Small intestine (tissue), 7 donors: ENCODE measurements at regions not wholly inside any gene's neighbourhood (a gene's known extent, or its start where the extent isn't known, plus 50 kb on each side); places are given as distances from the start of the nearest gene placed in this dataset.
"Not testable (repeated sequence)": the region's sequence is repeated elsewhere in the genome, so short reads cannot be mapped to it uniquely, and the experiment has no call there.

ENCODE experiments used
- DNase-seq, 2 donors: peaks; one replicate each; pipeline versions ENCODE4 v3.0.0 to v3.0.0-alpha.2; 2013
- FAIRE-seq: peaks from 2 replicates; lab custom pipeline; 2012; peaks lifted over from hg19 to GRCh38; lab: Jason Lieb, UNC
- H3K27ac ChIP-seq, 3 donors: one replicate each; pipeline ENCODE4 v1.5.1; 2013; ENCODE audit warnings: low read length in 2 of 3, mild to moderate bottlenecking in 2 of 3, control low read depth in 1 of 3, inconsistent platforms in 1 of 3, low read depth in 1 of 3, moderate library complexity in 1 of 3
- H3K27me3 ChIP-seq, 3 donors: one replicate each; pipeline ENCODE4 v1.6.1; 2013; ENCODE audit warnings: low read length in 3 of 3, inconsistent platforms in 1 of 3; ENCODE audit not compliant: control insufficient read depth in 3 of 3, insufficient read depth in 3 of 3
- H3K36me3 ChIP-seq, 3 donors: one replicate each; pipeline ENCODE4 v1.6.1; 2013; ENCODE audit warnings: low read length in 3 of 3, inconsistent platforms in 1 of 3, low read depth in 1 of 3, mild to moderate bottlenecking in 1 of 3, moderate library complexity in 1 of 3; ENCODE audit not compliant: control insufficient read depth in 3 of 3, insufficient read depth in 2 of 3
- H3K4me1 ChIP-seq, 3 donors: one replicate each; pipeline ENCODE4 v1.6.1; 2013; ENCODE audit warnings: low read length in 2 of 3, inconsistent platforms in 1 of 3, low read depth in 1 of 3, mild to moderate bottlenecking in 1 of 3, moderate library complexity in 1 of 3; ENCODE audit not compliant: control insufficient read depth in 3 of 3, insufficient read depth in 2 of 3
- H3K4me3 ChIP-seq, 3 donors: one replicate each; pipeline ENCODE4 v1.5.1; 2013; ENCODE audit warnings: low read length in 3 of 3, control low read depth in 1 of 3, inconsistent platforms in 1 of 3, low read depth in 1 of 3, mild to moderate bottlenecking in 1 of 3, moderate library complexity in 1 of 3
- H3K9me3 ChIP-seq, 2 donors: one replicate each; pipeline ENCODE4 v1.6.1; 2013; ENCODE audit warnings: low read depth in 1 of 2, low read length in 1 of 2; ENCODE audit not compliant: control insufficient read depth in 2 of 2, insufficient read depth in 1 of 2
- WGBS, 3 donors: extraction: QIAGEN DNeasy Blood & Tissue Kit; methylation state at CpG; one replicate each; pipeline ENCODE4 v1.1.7; 2013; 5-methylcytosine and 5-hydroxymethylcytosine counted together
- donor health status: healthy with polysubstance abuse.
- donor health status: control.
- donor health status: control.
- donor health status: Bipolar disorder and iron deficiency.
- donor health status: healthy.

DNA sequence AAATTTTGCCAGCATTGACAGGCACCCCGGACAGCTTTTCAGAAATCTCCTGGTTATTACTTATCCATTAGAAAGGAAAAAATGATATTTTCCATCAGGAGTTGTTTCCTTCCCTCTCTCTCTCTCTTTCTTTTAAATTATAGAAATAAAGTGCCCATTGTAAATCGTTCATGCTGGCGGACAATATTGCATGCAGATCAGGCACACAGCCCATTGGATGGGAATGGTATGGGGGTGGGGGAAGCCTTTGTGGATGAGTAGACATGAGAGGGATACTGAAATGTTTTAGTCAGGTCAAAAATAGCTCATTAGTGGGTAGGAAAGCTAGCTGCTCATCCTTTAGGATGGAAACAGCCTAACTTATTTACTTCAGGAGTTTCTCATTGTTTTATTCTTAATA is 764.9 kb upstream of the MMS22L start:
- DNase-seq (no peak), FAIRE-seq (no peak)
- no peaks in the 10 kb centered on the region for H3K4me1 ChIP-seq
- H3K9me3 ChIP-seq, result no peaks in the 10 kb centered on the region
- no peak overlapping the region for H3K27ac ChIP-seq
- no peak overlapping the region for H3K4me3 ChIP-seq
- H3K27me3 ChIP-seq, result no peaks in the 10 kb centered on the region
- 81 to 89% (median 84%) methylated on average over 3 of the region's 3 CpGs for WGBS, 3 donors
- no peaks in the 10 kb centered on the region for H3K36me3 ChIP-seq

DNA sequence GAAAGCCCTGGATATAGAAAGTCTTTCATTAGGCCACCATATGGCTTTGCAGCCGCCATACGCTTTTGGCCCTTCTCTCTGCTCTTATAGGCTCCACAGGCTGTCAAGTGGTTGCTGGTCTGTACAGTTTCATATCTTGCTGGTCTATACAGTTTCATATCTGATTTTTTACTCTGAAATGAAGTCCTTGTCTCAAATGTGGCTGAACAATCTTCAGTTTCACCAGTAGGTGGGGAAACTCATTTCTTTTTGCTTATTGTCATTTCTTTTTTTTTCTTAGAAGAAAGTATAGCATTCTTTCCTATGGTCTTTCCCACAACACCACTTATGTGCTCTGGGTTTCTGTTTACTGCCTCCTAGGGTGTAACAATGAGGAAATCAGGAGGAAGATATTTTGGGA is 771.4 kb upstream of the MMS22L start:
- 77 to 86% (median 82%) methylated on average over 2 of the region's 2 CpGs for WGBS, 3 donors
- H3K36me3 ChIP-seq, result no peaks in the 10 kb centered on the region
- no peak for FAIRE-seq
- no peaks in the 10 kb centered on the region for H3K9me3 ChIP-seq
- DNase-seq, result no peak
- H3K4me3 ChIP-seq, result no peak overlapping the region
- no peaks in the 10 kb centered on the region for H3K27me3 ChIP-seq
- H3K4me1 ChIP-seq, result no peaks in the 10 kb centered on the region
- H3K27ac ChIP-seq, result no peak overlapping the region

DNA sequence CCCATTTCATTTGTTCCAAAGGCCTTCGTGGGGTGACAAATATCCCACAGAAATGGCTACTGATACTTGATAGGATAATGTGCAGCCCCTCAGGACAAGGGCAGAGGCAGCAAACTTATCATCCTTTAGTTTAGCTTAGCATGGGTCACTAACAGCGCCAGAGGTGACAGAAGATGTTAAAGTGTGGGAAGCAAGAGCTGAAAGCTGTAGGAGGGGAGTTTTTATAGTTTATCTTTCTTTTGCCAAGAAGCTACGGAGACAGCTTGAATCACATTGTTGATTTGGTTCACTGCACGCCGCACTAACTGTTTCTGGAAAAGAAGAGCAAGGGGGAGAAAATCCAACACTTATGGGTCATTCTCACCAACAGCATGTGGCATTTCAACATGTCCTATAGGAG is 773.9 kb upstream of the MMS22L start:
- FAIRE-seq (no peak), DNase-seq (no peak)
- Histone ChIP-seq H3K27ac (no peak overlapping the region), H3K36me3 (no peaks in the 10 kb centered on the region), H3K9me3 (no peaks in the 10 kb centered on the region), H3K4me3 (no peak overlapping the region), H3K27me3 (no peaks in the 10 kb centered on the region), H3K4me1 (no peaks in the 10 kb centered on the region)
- WGBS, 3 donors, result 45 to 76% (median 73%) methylated on average over 5 of the region's 5 CpGs

DNA sequence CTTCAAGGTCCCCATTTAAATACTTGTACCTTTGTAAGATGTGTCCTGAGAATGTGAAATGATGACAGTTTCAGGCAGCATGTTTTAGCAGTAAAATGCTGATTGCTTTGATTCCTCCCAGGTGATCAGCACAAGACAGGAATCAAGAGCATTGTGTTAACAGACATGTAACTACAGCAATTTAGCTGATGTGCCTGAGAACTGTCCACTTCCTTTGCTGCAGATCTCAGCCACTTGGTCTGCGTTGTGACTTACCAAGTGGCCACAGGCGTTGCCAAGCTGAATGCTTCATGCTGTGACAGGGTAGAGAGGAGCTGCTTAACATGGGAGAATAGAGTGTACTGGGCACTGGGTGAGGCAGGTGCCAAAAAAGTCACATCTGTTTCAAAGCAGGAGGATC is 767.0 kb upstream of the POU3F2 start:
- 51 to 64% (median 55%) methylated on average over 2 of the region's 2 CpGs for WGBS, 3 donors
- DNase-seq, result no peak
- Histone ChIP-seq H3K27ac (no peak overlapping the region), H3K4me1 (no peaks in the 10 kb centered on the region), H3K27me3 (no peaks in the 10 kb centered on the region), H3K36me3 (no peaks in the 10 kb centered on the region), H3K4me3 (no peak overlapping the region), H3K9me3 (no peaks in the 10 kb centered on the region)
- no peak for FAIRE-seq

DNA sequence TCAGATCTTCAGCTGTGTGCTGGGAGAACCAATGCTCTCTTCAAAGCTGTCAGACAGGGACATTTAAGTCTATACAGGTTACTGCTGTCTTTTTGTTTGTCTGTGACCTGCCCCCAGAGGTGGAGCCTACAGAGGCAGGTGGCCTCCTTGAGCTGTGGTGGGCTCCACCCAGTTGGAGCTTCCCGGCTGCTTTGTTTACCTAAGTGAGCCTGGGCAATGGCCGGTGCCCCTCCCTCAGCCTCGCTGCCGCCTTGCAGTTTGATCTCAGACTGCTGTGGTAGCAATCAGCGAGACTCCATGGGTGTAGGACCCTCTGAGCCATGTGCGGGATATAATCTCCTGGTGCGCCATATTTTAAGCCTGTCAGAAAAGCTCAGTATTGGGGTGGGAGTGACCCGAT is 745.8 kb upstream of the POU3F2 start:
- H3K36me3 ChIP-seq, H3K27me3 ChIP-seq, H3K4me3 ChIP-seq, H3K9me3 ChIP-seq, DNase-seq, FAIRE-seq, H3K27ac ChIP-seq, H3K4me1 ChIP-seq: not testable (repeated sequence)
- 90 to 93% (median 91%) methylated on average over 8 of the region's 8 CpGs for WGBS, 3 donors

DNA sequence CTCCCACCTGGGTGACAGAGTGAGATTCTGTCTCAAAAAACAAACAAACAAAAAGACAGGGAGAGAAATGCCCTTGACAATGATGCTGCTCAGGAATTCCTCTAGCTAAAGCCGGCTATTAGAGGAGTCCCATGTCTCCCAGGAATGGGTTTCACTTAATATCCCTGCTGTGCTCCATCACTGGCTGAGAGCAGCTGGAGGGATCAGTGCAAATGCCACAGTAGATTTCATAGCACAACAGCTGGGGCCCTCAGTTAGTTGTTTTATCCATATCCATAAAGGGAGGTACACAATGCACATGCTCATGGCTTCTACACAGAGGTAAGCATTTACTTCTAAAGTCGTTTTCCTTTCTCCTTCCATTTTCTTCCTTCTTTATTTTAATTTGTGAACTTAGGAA is 742.0 kb upstream of the POU3F2 start:
- Histone ChIP-seq H3K27ac (no peak overlapping the region), H3K9me3 (no peaks in the 10 kb centered on the region), H3K4me3 (no peak overlapping the region), H3K36me3 (no peaks in the 10 kb centered on the region), H3K27me3 (no peaks in the 10 kb centered on the region), H3K4me1 (no peaks in the 10 kb centered on the region)
- no peak for FAIRE-seq
- 56 to 68% (median 61%) methylated on average over 2 of the region's 2 CpGs for WGBS, 3 donors
- DNase-seq, result no peak

DNA sequence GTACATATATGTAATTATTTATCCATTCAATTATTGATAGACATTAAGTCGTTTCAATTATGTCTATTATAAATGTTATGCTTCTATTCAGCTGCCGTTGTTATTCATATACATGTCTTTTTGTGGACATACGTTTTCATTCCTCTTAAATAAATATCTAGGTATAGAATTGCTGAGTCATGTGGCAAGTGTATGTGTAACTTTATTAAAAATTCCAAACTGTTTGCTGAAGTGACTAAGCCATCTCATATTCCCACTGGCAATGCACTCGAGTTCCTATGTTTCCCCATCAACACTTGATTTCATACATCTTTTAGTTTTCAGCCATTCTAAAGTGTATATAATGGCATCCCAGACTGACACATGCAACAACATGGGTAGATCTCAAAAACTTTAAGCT is 739.7 kb upstream of the POU3F2 start:
- Histone ChIP-seq H3K9me3 (no peaks in the 10 kb centered on the region), H3K4me1 (no peaks in the 10 kb centered on the region), H3K4me3 (no peak overlapping the region), H3K36me3 (no peaks in the 10 kb centered on the region), H3K27me3 (no peaks in the 10 kb centered on the region), H3K27ac (no peak overlapping the region)
- FAIRE-seq, result no peak
- DNase-seq, result no peak
- 65 to 75% (median 72%) methylated on average over 4 of the region's 4 CpGs for WGBS, 3 donors

DNA sequence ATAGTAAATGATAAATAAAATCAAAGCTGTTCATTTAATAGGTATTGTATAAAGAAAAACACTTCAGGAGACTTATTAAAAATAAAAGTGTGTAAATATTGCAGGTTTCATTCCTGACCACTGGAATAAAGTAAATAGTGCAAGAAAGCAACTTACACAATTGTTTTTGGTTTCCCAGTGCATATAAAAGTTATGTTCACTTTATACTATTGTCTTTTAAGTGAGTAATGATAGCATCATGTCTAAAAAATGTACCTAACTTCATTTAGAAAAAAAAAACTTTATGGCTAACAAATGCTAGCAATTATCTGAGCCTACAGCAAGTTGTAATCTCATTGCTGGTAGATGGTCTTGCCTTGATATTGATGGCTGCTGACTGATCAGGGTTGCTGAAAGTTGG is 726.6 kb upstream of the POU3F2 start:
- Histone ChIP-seq H3K4me3 (no peak overlapping the region), H3K27me3 (no peaks in the 10 kb centered on the region), H3K9me3 (peaks cover 0 to 3% of the 10 kb centered on the region in 2 donors), H3K36me3 (no peaks in the 10 kb centered on the region), H3K27ac (no peak overlapping the region), H3K4me1 (no peaks in the 10 kb centered on the region)
- FAIRE-seq, result no peak
- DNase-seq, result no peak

DNA sequence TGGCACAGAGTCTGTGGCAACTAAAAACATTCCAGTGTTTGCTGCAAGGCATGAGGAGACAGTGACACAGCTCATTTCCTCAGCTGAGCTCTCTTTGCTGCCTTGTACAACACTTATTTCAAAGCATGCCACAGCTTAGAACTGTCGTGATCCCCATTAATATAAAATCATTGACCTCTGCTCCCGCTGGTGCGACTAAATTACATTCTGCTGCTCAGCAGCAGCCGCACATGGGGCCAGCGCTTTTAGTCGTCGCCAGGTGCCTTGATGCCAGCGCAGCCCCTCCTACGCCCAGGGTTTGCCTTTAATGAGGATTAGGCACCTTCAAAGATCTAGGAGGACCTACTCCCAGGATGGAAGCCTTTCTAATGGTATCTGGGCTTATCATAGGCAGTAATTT is 717.9 kb upstream of the POU3F2 start:
- Histone ChIP-seq H3K4me1 (no peaks in the 10 kb centered on the region), H3K9me3 (no peaks in the 10 kb centered on the region), H3K27me3 (no peaks in the 10 kb centered on the region), H3K27ac (no peak overlapping the region), H3K4me3 (no peak overlapping the region), H3K36me3 (no peaks in the 10 kb centered on the region)
- WGBS, 3 donors, result 75 to 86% (median 85%) methylated on average over 9 of the region's 9 CpGs
- DNase-seq (no peak), FAIRE-seq (no peak)
